HFFc6 (cell line): ENCODE measurements at regions not wholly inside any gene's neighbourhood (a gene's known extent, or its start where the extent isn't known, plus 50 kb on each side); places are given as distances from the start of the nearest gene placed in this dataset.

Experiments
- DNase-seq: peaks from one replicate; pipeline ENCODE4 v3.0.0-alpha.2; 2018
- H3K27ac Mint-ChIP-seq: 2 replicates; pipeline ENCODE4 v1.8.0; 2020; ENCODE audit warnings: mild to moderate bottlenecking, mixed read lengths
- H3K27me3 Mint-ChIP-seq: 2 replicates; pipeline ENCODE4 v1.8.0; 2021; ENCODE audit warnings: mild to moderate bottlenecking, moderate library complexity, mixed read lengths; ENCODE audit not compliant: insufficient read depth
- H3K36me3 Mint-ChIP-seq: 2 replicates; pipeline ENCODE4 v1.8.0; 2021; ENCODE audit warnings: low read depth, mixed read lengths
- H3K4me1 Mint-ChIP-seq: 2 replicates; pipeline ENCODE4 v1.8.0; 2020; ENCODE audit warnings: low read depth, mixed read lengths
- H3K4me3 Mint-ChIP-seq: 2 replicates; pipeline ENCODE4 v1.8.0; 2020; ENCODE audit warnings: mild to moderate bottlenecking, moderate library complexity, mixed read lengths
- H3K9me3 Mint-ChIP-seq: 2 replicates; pipeline ENCODE4 v1.8.0; 2020; ENCODE audit warnings: mild to moderate bottlenecking, mixed read lengths
- CTCF ChIP-seq: fragments of 200-600 bp; sonication (generic); IDR thresholded peaks from 2 replicates; pipeline ENCODE4 v1.5.0; 2021; ENCODE audit warnings: antibody characterized with exemption, mild to moderate bottlenecking

GRCh38 chr15:97141871-97142270 is 811.4 kb downstream of the NR2F2 start:
- no peak overlapping the region for H3K27ac Mint-ChIP-seq
- TF ChIP-seq CTCF, result no peak
- no peaks in the 10 kb centered on the region for H3K36me3 Mint-ChIP-seq
- no peaks in the 10 kb centered on the region for H3K27me3 Mint-ChIP-seq
- H3K4me3 Mint-ChIP-seq, result no peak overlapping the region
- DNase-seq, result no peak
- H3K9me3 Mint-ChIP-seq, result peaks cover 43% of the 10 kb centered on the region
- H3K4me1 Mint-ChIP-seq, result no peaks in the 10 kb centered on the region

- no peak for TF ChIP-seq CTCF
- H3K27ac Mint-ChIP-seq, result no peak overlapping the region
- peaks cover 2% of the 10 kb centered on the region; the same call in 1 of the 2 replicates for H3K27me3 Mint-ChIP-seq
- H3K36me3 Mint-ChIP-seq, result no peaks in the 10 kb centered on the region
- no peak overlapping the region for H3K4me3 Mint-ChIP-seq
- H3K9me3 Mint-ChIP-seq, result peaks cover 36% of the 10 kb centered on the region
- H3K4me1 Mint-ChIP-seq, result no peaks in the 10 kb centered on the region
- DNase-seq, result no peak
Observed at GRCh38 chr15:97143592-97144376, 813.3 kb downstream of the NR2F2 start.

- Mint-ChIP-seq H3K9me3 (peaks cover 31% of the 10 kb centered on the region), H3K36me3 (no peaks in the 10 kb centered on the region), H3K4me3 (no peak overlapping the region), H3K27ac (no peak overlapping the region), H3K4me1 (no peaks in the 10 kb centered on the region), H3K27me3 (peaks cover 2% of the 10 kb centered on the region; the same call in 1 of the 2 replicates)
- no peak for TF ChIP-seq CTCF
- DNase-seq, result no peak
Observed at GRCh38 chr15:97144377-97144711, 813.8 kb downstream of the NR2F2 start.

GRCh38 chr15:97146929-97147870 is 813.3 kb upstream of the ARRDC4 start:
- no peaks in the 10 kb centered on the region for H3K36me3 Mint-ChIP-seq

More at GRCh38 chr15:97146929-97147870, 813.3 kb upstream of the ARRDC4 start:
- H3K27me3 Mint-ChIP-seq, result peaks cover 2% of the 10 kb centered on the region; the same call in 1 of the 2 replicates
- no peak overlapping the region for H3K4me3 Mint-ChIP-seq
- no peaks in the 10 kb centered on the region for H3K4me1 Mint-ChIP-seq
- H3K27ac Mint-ChIP-seq, result no peak overlapping the region
- DNase-seq, result no peak
- H3K9me3 Mint-ChIP-seq, result peaks cover 37% of the 10 kb centered on the region
- no peak for TF ChIP-seq CTCF
